GM23338 (cell line): ENCODE measurements at regions not wholly inside any gene's neighbourhood (a gene's known extent, or its start where the extent isn't known, plus 50 kb on each side); places are given as distances from the start of the nearest gene placed in this dataset.

Experiments used
- ATAC-seq: fragments of 200-7000 bp; cut with Tn5 transposase; 3 replicates; pipeline ENCODE4 v1.9.1; 2020
- DNase-seq: peaks from one replicate; pipeline ENCODE4 v3.0.0-alpha.2; 2015; ENCODE audit warnings: low spot score
- H2AFZ ChIP-seq: fragments of 200-600 bp; sonication (generic); 2 replicates; pipeline ENCODE4 v1.8.0; 2016; ENCODE audit warnings: antibody characterized with exemption, mild to moderate bottlenecking, moderate library complexity
- H3F3A ChIP-seq: fragments of 200-600 bp; sonication (generic); replicated peaks from 2 replicates; pipeline ENCODE4 v1.8.0; 2017; ENCODE audit warnings: antibody characterized with exemption, mixed run types, low read depth
- H3K27ac ChIP-seq: fragments of 200-600 bp; sonication (generic); 2 replicates; pipeline ENCODE4 v1.6.1; 2016; ENCODE audit warnings: low read depth
- H3K27me3 ChIP-seq: fragments of 200-600 bp; sonication (generic); 2 replicates; pipeline ENCODE4 v1.8.0; 2016; ENCODE audit warnings: mild to moderate bottlenecking, mixed run types, moderate library complexity; ENCODE audit not compliant: insufficient read depth
- H3K36me3 ChIP-seq: fragments of 200-600 bp; sonication (generic); 2 replicates; pipeline ENCODE4 v1.8.0; 2016; ENCODE audit warnings: mild to moderate bottlenecking; ENCODE audit not compliant: insufficient read depth
- H3K4me1 ChIP-seq: fragments of 200-600 bp; sonication (generic); 2 replicates; pipeline ENCODE4 v1.8.0; 2016; ENCODE audit warnings: mild to moderate bottlenecking, moderate library complexity; ENCODE audit not compliant: insufficient read depth
- H3K4me2 ChIP-seq: fragments of 200-600 bp; sonication (generic); 2 replicates; pipeline ENCODE4 v1.7.1; 2017; ENCODE audit warnings: mixed run types
- H3K4me3 ChIP-seq: fragments of 200-600 bp; sonication (generic); 2 replicates; pipeline ENCODE4 v1.6.1; 2016; ENCODE audit warnings: mixed run types
- H3K79me2 ChIP-seq: fragments of 200-600 bp; sonication (generic); replicated peaks from 2 replicates; pipeline ENCODE4 v1.8.0; 2017; ENCODE audit warnings: mild to moderate bottlenecking; ENCODE audit not compliant: insufficient read depth
- H3K9me2 ChIP-seq: fragments of 200-600 bp; sonication (generic); 2 replicates; pipeline ENCODE4 v1.8.0; 2017; ENCODE audit not compliant: insufficient read depth
- H4K20me1 ChIP-seq: fragments of 200-600 bp; sonication (generic); replicated peaks from 2 replicates; pipeline ENCODE4 v1.8.0; 2017; ENCODE audit warnings: mild to moderate bottlenecking; ENCODE audit not compliant: insufficient read depth
- H3K27ac Mint-ChIP-seq: 2 replicates; pipeline ENCODE4 v1.8.0; 2020; ENCODE audit warnings: inconsistent platforms, mild to moderate bottlenecking, moderate library complexity, mixed read lengths
- H3K27me3 Mint-ChIP-seq: 3 replicates; pipeline ENCODE4 v1.8.0; 2022; ENCODE audit warnings: low read depth, mild to moderate bottlenecking, moderate library complexity, mixed read lengths, inconsistent platforms; ENCODE audit not compliant: insufficient read depth, poor library complexity
- H3K36me3 Mint-ChIP-seq: 3 replicates; pipeline ENCODE4 v1.8.0; 2021; ENCODE audit warnings: low read depth, mild to moderate bottlenecking, inconsistent platforms, moderate library complexity, mixed read lengths
- H3K4me1 Mint-ChIP-seq: 3 replicates; pipeline ENCODE4 v1.8.0; 2020; ENCODE audit warnings: mild to moderate bottlenecking, inconsistent platforms, mixed read lengths
- H3K4me3 Mint-ChIP-seq: 3 replicates; pipeline ENCODE4 v1.8.0; 2021; ENCODE audit warnings: moderate library complexity, mild to moderate bottlenecking, inconsistent platforms, mixed read lengths
- H3K9me3 Mint-ChIP-seq: 3 replicates; pipeline ENCODE4 v1.8.0; 2020; ENCODE audit warnings: moderate library complexity, mild to moderate bottlenecking, inconsistent platforms, mixed read lengths
- CREB1 ChIP-seq: fragments of 250-450 bp; sonication (Bioruptor Pico); IDR thresholded peaks from 2 replicates; pipeline ENCODE4 v1.5.0; 2020; ENCODE audit warnings: low read depth, mild to moderate bottlenecking, moderate library complexity
- CTCF ChIP-seq, 2 experiments: fragments of 200-600 bp in 1 of 2; sonication (generic) in 1 of 2; conservative IDR thresholded peaks; 2 replicates each; pipeline versions ENCODE4 v1.5.1 to v1.6.1; 2016 to 2017; ENCODE audit warnings: antibody characterized with exemption in 2 of 2, low read depth in 2 of 2, mild to moderate bottlenecking in 2 of 2, moderate library complexity in 1 of 2
- ETS1 ChIP-seq: IDR thresholded peaks from 2 replicates; pipeline ENCODE4 v1.6.1; 2016; ENCODE audit warnings: antibody characterized with exemption
- EZH2 ChIP-seq: fragments of 200-600 bp; sonication (generic); IDR thresholded peaks from one replicate; pipeline ENCODE4 v1.8.0; 2017; ENCODE audit warnings: antibody characterized with exemption, mild to moderate bottlenecking, low read depth; ENCODE audit not compliant: unreplicated experiment
- EZH2phosphoT487 ChIP-seq: fragments of 200-600 bp; sonication (generic); IDR thresholded peaks from one replicate; pipeline ENCODE4 v1.8.1; 2018; ENCODE audit warnings: antibody characterized with exemption; ENCODE audit not compliant: unreplicated experiment
- JUNB ChIP-seq: IDR thresholded peaks from one replicate; pipeline ENCODE4 v1.6.1; 2016; ENCODE audit warnings: antibody characterized with exemption; ENCODE audit not compliant: unreplicated experiment
- POLR2AphosphoS5 ChIP-seq: IDR thresholded peaks from 2 replicates; pipeline ENCODE4 v1.6.1; 2016; ENCODE audit warnings: antibody characterized with exemption, low read depth
- REST ChIP-seq: IDR thresholded peaks from one replicate; pipeline ENCODE4 v1.6.1; 2018; ENCODE audit warnings: antibody characterized with exemption; ENCODE audit not compliant: unreplicated experiment
- STAT1 ChIP-seq: IDR thresholded peaks from one replicate; pipeline ENCODE4 v1.6.1; 2016; ENCODE audit warnings: antibody characterized with exemption; ENCODE audit not compliant: unreplicated experiment

- TF ChIP-seq ETS1 (no peak), STAT1 (no peak), EZH2 (no peak), JUNB (no peak), EZH2phosphoT487 (no peak)
These were observed 214.7 kb downstream of the ANKRD30B start (continued) for GRCh38 chr18:14962626-14963025.

- DNase-seq (no peak), ATAC-seq (no peak)
- Mint-ChIP-seq H3K9me3 (peaks cover 24% of the 10 kb centered on the region; the same call in 2 of the 3 replicates), H3K4me3 (no peak overlapping the region), H3K27ac (no peak overlapping the region), H3K27me3 (no peaks in the 10 kb centered on the region), H3K4me1 (no peaks in the 10 kb centered on the region), H3K36me3 (peaks cover 6% of the 10 kb centered on the region; the same call in 2 of the 3 replicates)
- H4K20me1 ChIP-seq: no peaks in the 10 kb centered on the region
- H3K4me3 ChIP-seq: no peak overlapping the region
- no peaks in the 10 kb centered on the region for H3K79me2 ChIP-seq
- no peaks in the 10 kb centered on the region for H3K4me1 ChIP-seq
- H3K36me3 ChIP-seq: no peaks in the 10 kb centered on the region
- H3K4me2 ChIP-seq: no peak overlapping the region
- H3K27me3 ChIP-seq: no peaks in the 10 kb centered on the region
- TF ChIP-seq CREB1 (CRISPR knock-in tag) (no peak), CTCF (conservative IDR thresholded peaks at IDR 0.05; ENCODE audit: low read depth in 2 of 2) (no peak), ETS1 (no peak), POLR2AphosphoS5 (no peak), EZH2 (no peak), REST (no peak), STAT1 (no peak)
- H2AFZ ChIP-seq: no peak overlapping the region
- H3F3A ChIP-seq: no peaks in the 10 kb centered on the region
- H3K9me2 ChIP-seq: no peaks in the 10 kb centered on the region
- H3K27ac ChIP-seq: no peak overlapping the region
These were observed 215.3 kb downstream of the ANKRD30B start for GRCh38 chr18:14963246-14963645.
